Ishikawa (cell line): ENCODE measurements at regions not wholly inside any gene's neighbourhood (a gene's known extent, or its start where the extent isn't known, plus 50 kb on each side); places are given as distances from the start of the nearest gene placed in this dataset.

Experiments used
- EGR1 ChIP-seq: IDR thresholded peaks from 2 replicates; pipeline ENCODE4 v1.6.1; 2012
- EP300 ChIP-seq: IDR thresholded peaks from 2 replicates; pipeline ENCODE4 v1.6.1; 2012; ENCODE audit warnings: borderline replicate concordance
- MAX ChIP-seq: IDR thresholded peaks from 2 replicates; pipeline ENCODE4 v1.6.1; 2012
- NFIC ChIP-seq: IDR thresholded peaks from 2 replicates; pipeline ENCODE4 v1.6.1; 2012
- RAD21 ChIP-seq: IDR thresholded peaks from 2 replicates; pipeline ENCODE4 v1.6.1; 2012; ENCODE audit warnings: low read depth
- REST ChIP-seq: IDR thresholded peaks from 2 replicates; pipeline ENCODE4 v1.6.1; 2012; ENCODE audit warnings: low read depth, mild to moderate bottlenecking
- TAF1 ChIP-seq: IDR thresholded peaks from 2 replicates; pipeline ENCODE4 v1.6.1; 2012; ENCODE audit warnings: low read depth, mild to moderate bottlenecking
- TEAD4 ChIP-seq: IDR thresholded peaks from 2 replicates; pipeline ENCODE4 v1.6.1; 2012
- YY1 ChIP-seq: IDR thresholded peaks from 2 replicates; pipeline ENCODE4 v1.6.1; 2012; ENCODE audit warnings: low read depth

- no peak for TF ChIP-seq REST
- no peak for TF ChIP-seq EP300
- no peak for TF ChIP-seq EGR1
- TF ChIP-seq NFIC = no peak
- no peak for TF ChIP-seq RAD21
- TF ChIP-seq TEAD4 = no peak
- TF ChIP-seq TAF1 = no peak
- no peak for TF ChIP-seq MAX
- no peak for TF ChIP-seq YY1
Observed at GRCh38 chr12:69129017-69129416, 110.4 kb upstream of the CPSF6 start.
